ENCODE measurements at regions not wholly inside any gene's neighbourhood (a gene's known extent, or its start where the extent isn't known, plus 50 kb on each side); places are given as distances from the start of the nearest gene placed in this dataset.

DNA sequence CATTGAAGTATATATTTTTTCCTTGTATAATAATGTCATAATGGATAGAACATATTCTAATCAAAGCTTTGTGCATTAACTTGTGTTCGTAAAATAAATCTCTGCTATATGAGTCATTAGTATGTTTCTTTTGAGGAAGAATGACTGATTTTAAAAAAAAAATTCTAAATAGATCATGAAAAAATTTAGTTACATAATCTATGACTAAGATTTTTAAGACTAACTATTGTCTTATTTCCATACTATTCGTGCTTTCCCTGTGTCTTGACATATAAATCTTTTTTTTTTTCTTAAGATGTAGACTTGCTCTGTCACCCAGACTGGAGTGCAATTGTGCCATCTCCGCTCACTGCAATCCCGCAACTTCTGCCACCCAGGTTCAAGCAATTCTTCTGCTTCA is 226.1 kb downstream of the DSEL start:
- Histone ChIP-seq H3K4me1 (no peaks in the 10 kb centered on the region), H3K27ac (no peak overlapping the region), H3K4me3 (no peak overlapping the region), H3K27me3 (no peaks in the 10 kb centered on the region), H3K9me3 (replicated peaks) (no peaks in the 10 kb centered on the region), H3K36me3 (no peaks in the 10 kb centered on the region)
- DNase-seq = no peak

DNA sequence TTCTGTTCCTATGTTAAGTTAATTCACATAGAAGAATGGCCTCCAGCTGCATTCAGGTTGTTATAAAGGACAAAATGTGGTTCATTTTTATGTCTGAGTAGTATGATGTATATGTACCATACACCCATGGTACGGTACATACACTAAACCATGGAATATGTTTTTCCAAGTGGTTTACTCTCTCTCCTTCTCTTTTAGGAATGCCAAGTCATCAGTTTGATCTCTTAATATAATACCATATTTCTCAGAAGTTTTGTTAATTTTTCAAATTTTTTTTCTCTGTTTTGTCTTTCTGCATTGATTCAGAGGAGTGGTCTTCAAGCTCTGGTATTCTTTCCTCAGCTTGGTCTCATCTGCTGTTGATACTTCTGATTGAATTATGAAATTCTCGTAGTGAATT is 230.9 kb downstream of the DSEL start:
- no peak for DNase-seq
- no peak overlapping the region for H3K27ac ChIP-seq
- H3K9me3 ChIP-seq (replicated peaks) = no peaks in the 10 kb centered on the region
- H3K4me3 ChIP-seq = no peak overlapping the region
- no peaks in the 10 kb centered on the region for H3K4me1 ChIP-seq
- no peaks in the 10 kb centered on the region for H3K36me3 ChIP-seq
- H3K27me3 ChIP-seq = no peaks in the 10 kb centered on the region

DNA sequence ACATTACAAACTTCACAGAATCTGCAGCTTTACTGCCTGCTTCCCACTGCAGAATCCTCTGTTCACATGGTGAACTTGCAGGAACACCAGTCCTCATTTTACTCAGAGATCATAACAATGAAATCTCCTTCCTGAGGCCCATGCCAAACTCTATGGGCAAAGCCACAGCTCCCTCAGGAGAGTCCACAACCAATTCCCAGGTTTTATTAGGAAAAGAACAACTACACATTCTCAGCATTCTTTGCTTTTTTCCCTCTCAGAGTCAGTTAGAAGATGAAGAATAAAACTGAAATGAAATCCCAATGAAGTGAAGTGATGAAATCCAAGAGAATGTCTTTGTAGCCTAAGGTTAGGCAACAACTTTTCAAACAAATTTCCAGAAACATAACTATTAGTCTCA is 233.7 kb downstream of the DSEL start:
- DNase-seq = no peak
- H3K27ac ChIP-seq = no peak overlapping the region
- H3K4me3 ChIP-seq = no peak overlapping the region
- no peaks in the 10 kb centered on the region for H3K9me3 ChIP-seq (replicated peaks)
- H3K27me3 ChIP-seq = no peaks in the 10 kb centered on the region
- no peaks in the 10 kb centered on the region for H3K36me3 ChIP-seq
- H3K4me1 ChIP-seq = no peaks in the 10 kb centered on the region

DNA sequence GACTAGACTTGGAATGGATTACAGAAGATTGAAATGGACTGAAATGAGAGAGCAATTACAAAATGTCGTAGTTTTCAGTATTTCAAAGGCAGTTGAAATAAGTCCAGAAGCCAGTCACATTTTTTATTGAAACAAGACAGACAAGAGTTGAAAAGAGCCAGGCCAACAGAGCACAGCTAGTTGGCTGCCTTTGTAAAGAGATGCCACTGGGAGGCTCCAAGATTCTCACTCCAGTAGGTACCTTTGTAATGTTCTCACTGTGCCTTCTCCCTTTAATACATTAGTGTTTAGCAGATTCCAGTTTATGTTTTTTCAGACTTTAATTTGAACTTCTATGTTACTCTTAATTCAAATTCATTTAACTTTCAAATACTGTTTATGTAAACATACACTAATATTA is 234.8 kb downstream of the DSEL start:
- no peak for DNase-seq
- no peaks in the 10 kb centered on the region for H3K4me1 ChIP-seq
- no peak overlapping the region for H3K4me3 ChIP-seq
- no peaks in the 10 kb centered on the region for H3K36me3 ChIP-seq
- no peak overlapping the region for H3K27ac ChIP-seq
- H3K27me3 ChIP-seq = no peaks in the 10 kb centered on the region
- H3K9me3 ChIP-seq (replicated peaks) = no peaks in the 10 kb centered on the region

DNA sequence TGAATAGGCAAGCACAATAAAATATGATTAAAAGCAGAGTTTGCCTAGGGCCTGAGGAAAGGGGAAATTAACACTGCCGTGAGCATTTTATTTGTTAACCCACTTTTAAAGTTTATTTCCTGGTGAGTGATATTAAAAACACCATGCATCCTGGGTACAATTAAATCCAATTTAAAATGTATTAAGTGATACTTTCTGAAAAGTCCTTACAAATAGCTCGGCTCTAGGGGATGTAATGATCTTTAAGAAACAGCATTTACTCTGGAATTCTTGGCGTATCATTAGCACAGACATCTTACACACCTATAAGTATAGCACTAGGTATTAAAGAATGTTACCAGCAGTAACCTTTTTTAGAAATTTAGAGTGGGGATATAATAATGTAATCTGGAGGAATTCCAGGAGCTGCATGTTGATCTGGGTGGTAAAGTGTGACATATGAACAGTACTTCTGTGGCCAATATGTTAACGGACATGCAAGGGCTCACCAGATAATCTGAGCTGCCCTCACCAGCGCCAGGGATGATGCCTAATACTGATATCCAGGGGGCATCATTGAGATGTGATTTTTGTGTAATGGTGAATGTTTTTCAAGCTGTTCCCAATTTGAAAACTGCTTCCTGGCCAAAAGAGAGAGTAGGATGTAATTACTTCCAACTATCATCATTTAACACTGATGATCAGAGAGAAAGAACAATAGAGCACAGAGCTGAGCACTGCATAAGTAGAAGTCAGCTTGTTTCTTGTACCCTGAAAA is 235.9 kb downstream of the DSEL start:
- H3K27me3 ChIP-seq = no peaks in the 10 kb centered on the region
- no peak for DNase-seq
- no peak overlapping the region for H3K4me3 ChIP-seq
- no peak overlapping the region for H3K27ac ChIP-seq
- H3K4me1 ChIP-seq = no peaks in the 10 kb centered on the region
- no peaks in the 10 kb centered on the region for H3K9me3 ChIP-seq (replicated peaks)
- no peaks in the 10 kb centered on the region for H3K36me3 ChIP-seq

DNA sequence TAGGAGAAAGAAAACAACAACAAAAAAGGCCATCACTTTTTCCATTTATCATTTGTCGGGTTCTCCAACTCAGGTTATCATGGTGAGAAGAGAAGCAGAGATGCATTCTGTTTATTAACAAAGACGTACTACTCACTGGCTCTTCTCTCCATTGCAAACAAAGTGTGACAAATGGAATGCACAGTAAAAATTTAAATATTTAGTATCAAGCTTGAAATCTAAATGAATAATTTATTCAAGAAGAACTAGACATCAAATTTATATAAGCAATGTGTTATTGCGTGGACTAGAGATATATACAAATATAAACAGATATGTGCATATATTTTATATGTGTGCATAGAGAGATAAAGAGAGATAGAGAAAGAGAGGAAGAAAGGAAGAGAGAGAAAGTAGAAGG is 236.5 kb downstream of the DSEL start:
- Histone ChIP-seq H3K36me3 (no peaks in the 10 kb centered on the region), H3K9me3 (replicated peaks) (no peaks in the 10 kb centered on the region), H3K4me3 (no peak overlapping the region), H3K27ac (no peak overlapping the region), H3K27me3 (no peaks in the 10 kb centered on the region), H3K4me1 (no peaks in the 10 kb centered on the region)
- no peak for DNase-seq

DNA sequence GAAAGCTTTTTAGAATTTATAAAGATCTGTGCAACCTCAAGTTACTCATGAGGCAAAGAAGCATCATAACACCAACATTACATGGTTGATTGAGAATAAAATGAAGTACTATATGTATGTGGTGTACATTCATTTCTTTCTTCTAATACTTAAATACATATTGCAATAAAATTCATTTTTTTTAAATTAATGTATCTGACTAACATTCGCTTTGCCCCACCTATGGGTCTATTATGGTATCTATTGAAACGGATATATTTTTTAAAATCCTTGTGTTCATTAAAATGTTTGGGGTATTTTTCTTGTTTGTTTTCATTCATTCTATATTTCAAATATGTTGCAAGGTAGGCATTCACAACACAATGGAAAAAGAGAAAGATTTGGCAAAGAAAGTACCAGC is 237.5 kb downstream of the DSEL start:
- no peaks in the 10 kb centered on the region for H3K27me3 ChIP-seq
- no peaks in the 10 kb centered on the region for H3K4me1 ChIP-seq
- H3K4me3 ChIP-seq = no peak overlapping the region
- DNase-seq = no peak
- no peaks in the 10 kb centered on the region for H3K9me3 ChIP-seq (replicated peaks)
- no peaks in the 10 kb centered on the region for H3K36me3 ChIP-seq
- no peak overlapping the region for H3K27ac ChIP-seq

DNA sequence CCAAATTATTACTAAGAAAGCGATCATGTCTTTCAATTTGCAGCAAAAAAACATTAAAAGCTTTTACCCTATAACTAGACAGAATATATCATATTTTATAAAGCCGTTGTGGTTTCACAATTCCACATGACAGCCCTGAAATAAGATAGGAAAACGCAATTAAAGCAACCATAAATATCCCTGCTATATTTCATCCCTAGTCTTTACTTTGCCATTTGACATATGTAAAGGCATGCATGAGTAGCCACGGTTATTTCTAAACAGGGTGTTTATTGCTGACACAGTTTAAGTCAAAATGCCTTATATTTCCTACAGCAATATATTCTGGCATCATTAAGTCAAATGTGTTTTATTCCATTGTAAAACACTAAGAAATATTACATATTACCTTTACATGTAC is 239.9 kb downstream of the DSEL start:
- Histone ChIP-seq H3K9me3 (replicated peaks) (no peaks in the 10 kb centered on the region), H3K27me3 (no peaks in the 10 kb centered on the region), H3K4me1 (no peaks in the 10 kb centered on the region), H3K27ac (no peak overlapping the region), H3K4me3 (no peak overlapping the region), H3K36me3 (no peaks in the 10 kb centered on the region)
- DNase-seq = no peak

DNA sequence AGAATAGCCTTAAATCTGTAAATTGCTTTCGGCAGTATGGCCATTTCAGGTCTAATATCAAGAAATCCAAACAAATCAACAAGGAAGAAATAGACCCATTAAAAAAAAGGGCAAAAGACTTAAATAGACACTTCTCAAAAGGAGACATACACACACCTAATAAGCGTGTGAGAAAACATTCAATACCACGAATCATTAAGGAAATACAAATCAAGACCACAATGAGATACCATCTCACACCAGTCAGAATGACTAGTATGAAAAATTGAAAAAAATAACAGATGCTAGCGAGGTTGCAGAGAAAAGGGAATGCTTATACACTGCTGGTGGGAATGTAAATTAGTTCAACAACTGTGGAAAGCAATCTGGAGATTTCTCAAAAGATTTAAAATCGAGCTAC is 243.2 kb downstream of the DSEL start:
- no peak overlapping the region for H3K4me3 ChIP-seq
- DNase-seq = no peak
- H3K9me3 ChIP-seq (replicated peaks) = no peaks in the 10 kb centered on the region
- no peak overlapping the region for H3K27ac ChIP-seq
- no peaks in the 10 kb centered on the region for H3K27me3 ChIP-seq
- no peaks in the 10 kb centered on the region for H3K4me1 ChIP-seq
- H3K36me3 ChIP-seq = no peaks in the 10 kb centered on the region

DNA sequence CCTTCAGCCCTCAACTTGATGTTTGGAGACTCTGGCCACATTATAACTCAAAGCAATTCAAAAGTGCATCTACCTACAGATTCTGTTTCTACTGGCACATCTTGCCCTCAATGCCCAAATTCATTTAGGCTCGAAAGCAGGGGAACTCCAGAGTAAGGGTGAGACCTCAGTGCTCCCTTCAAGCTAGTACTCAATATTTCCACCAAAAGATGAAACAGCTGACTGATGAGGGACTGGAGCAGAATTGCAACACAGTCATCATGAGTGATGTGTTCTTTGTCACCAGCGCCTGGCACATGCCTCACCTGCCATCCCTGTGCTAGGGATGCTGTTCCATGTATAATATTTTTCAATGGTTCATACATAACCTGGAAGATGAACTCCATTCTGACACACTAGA is 247.3 kb downstream of the DSEL start:
- H3K36me3 ChIP-seq = no peaks in the 10 kb centered on the region
- DNase-seq = no peak
- peaks cover 10% of the 10 kb centered on the region for H3K4me1 ChIP-seq
- no peaks in the 10 kb centered on the region; the same call in 1 of the 2 replicates for H3K9me3 ChIP-seq (replicated peaks)
- H3K27ac ChIP-seq = no peak overlapping the region
- H3K4me3 ChIP-seq = no peak overlapping the region
- H3K27me3 ChIP-seq = no peaks in the 10 kb centered on the region

DNA sequence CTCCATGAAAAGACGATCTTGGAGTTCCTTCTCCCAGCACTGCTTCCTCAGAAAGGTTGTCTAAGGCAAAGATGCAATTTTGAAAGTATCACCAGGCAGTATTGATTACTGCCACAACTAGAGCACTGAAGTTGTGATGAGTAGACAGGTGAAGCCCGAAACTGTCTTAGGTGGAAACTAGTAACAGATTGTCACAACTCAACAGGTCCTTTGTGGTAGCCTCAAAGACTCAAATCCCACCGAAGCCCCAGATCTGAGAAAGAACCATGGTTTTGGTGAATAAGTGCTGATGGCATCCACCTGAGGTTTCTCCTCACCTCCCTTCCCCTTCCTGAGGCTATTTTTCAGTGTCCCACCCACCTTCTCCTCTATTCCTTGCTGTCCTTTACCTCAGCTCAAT is 248.0 kb downstream of the DSEL start:
- Histone ChIP-seq H3K36me3 (no peaks in the 10 kb centered on the region), H3K9me3 (replicated peaks) (no peaks in the 10 kb centered on the region; the same call in 1 of the 2 replicates), H3K27ac (no peak overlapping the region), H3K4me1 (peaks cover 10% of the 10 kb centered on the region), H3K4me3 (no peak overlapping the region), H3K27me3 (no peaks in the 10 kb centered on the region)
- DNase-seq = no peak

DNA sequence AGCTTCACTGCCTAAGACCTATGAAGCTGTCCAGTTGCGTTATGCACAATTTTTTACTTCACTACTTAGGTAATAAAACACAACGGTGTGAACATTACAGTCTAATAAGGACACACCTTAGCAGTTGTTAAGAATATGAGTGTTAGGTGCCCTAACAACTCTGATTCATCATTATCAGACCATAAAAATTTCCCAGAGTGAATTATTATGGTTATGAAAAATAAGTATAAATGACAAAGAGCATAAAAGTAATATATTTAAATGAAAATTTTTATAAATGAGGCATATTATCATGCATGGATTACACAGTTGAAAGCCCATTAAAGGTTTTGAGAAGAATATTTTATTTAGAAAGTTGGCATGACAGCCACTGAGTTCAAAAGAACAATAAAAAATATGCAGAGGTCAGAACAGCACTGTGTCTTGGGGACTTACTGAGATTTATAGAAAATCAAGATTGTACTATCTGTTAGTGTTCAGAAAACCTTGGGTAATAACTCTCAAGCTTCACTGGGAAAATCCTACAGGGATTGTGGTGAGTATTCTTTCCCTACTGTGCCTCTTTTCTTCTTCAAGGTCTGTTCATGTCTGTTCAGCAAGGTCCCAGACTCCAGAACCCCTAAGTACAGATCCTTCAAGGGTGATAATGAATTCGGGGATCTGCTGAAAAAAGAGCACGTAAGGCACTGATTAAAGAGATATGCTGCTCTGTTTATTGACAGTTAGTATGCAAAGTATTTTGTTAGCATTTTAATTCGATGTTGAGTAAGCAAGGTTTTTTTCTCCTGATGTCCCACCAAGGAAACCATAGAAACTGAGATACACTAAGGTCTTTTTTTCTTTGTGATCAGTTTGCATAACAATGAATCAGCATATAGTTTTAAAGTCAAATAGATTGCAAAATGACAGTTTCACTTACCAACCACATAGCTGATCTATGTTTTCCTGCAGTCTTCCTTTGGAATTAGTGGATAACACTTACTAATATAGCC is 250.0 kb downstream of the DSEL start:
- no peak for DNase-seq
- no peak overlapping the region for H3K4me3 ChIP-seq
- no peaks in the 10 kb centered on the region for H3K27me3 ChIP-seq
- peaks cover 10% of the 10 kb centered on the region for H3K4me1 ChIP-seq
- H3K36me3 ChIP-seq = no peaks in the 10 kb centered on the region
- no peaks in the 10 kb centered on the region; the same call in 1 of the 2 replicates for H3K9me3 ChIP-seq (replicated peaks)
- H3K27ac ChIP-seq = no peak overlapping the region

DNA sequence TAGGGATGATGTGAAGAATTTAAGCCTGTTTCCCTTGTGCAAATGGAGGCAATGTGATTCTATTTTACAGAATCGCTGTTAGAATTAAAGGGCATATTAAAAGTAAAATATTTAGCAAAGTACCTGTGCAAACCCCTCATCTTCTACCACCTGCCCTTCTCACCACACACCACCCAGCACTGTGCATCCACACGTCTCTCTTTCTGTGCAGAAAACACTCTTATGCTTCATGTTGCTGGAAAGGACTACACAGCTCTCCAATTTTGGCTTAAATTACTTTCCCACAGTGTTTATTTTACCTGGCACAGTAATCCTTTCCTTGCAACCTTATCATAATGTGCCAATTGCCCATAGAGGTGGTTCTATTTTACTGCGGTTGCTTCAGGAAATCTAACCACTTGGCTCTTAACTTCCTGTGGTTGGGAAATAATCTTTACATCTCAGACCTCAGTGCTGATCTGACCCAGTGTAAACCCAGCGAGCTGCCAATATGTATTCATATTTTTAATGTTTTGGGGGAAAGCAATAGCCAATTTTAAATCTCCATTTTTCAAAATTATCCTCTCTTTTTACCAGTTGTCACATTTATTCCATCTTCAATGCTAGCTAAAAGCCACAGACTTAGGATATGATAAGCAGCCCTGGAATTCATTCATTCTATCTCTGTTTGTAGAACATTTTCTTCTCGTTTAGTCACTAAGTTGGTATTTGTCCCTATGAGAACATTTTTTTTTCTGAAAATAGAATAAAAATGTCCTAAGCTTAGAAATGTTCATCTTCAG is 250.9 kb downstream of the DSEL start:
- peak; percentile 2 to 53 for DNase-seq

DNA sequence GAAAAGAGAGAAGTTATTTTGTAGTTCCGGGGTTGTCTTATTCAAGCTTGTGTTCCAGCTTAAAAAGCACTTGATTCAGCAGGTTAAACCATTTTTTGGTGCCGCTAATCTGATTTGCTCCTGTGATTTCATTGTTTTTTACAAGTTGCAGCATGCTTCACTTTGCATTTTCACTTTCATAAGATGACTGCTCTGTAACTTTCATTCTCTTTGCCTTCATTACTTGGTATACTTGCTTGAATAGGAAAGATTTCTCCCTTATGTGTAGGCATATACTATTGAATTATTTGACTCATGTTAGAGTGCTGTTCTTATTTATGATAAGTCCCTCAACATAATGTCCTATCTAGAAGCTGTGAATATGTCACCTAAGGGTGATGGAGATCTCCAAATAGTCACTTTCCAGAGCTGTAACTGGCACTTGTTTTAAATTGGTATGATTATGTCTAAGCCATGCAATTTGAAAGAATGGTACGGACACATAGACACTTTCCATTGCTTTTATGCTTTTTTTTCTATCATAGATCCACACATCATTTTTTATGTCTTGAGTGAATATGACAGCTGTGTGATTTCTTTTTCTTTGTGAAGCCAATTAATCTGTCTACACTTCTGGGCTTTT is 254.5 kb downstream of the DSEL start:
- H3K4me1 ChIP-seq = peaks cover 10% of the 10 kb centered on the region
- no peak overlapping the region for H3K4me3 ChIP-seq
- no peaks in the 10 kb centered on the region; the same call in 1 of the 2 replicates for H3K9me3 ChIP-seq (replicated peaks)
- H3K36me3 ChIP-seq = no peaks in the 10 kb centered on the region
- H3K27ac ChIP-seq = no peak overlapping the region
- no peak for DNase-seq
- H3K27me3 ChIP-seq = no peaks in the 10 kb centered on the region

More for the DNA sequence above, 250.9 kb downstream of the DSEL start:
- Histone ChIP-seq H3K9me3 (replicated peaks) (no peaks in the 10 kb centered on the region; the same call in 1 of the 2 replicates), H3K4me1 (peaks cover 10% of the 10 kb centered on the region), H3K4me3 (no peak overlapping the region), H3K27ac (no peak overlapping the region), H3K36me3 (no peaks in the 10 kb centered on the region), H3K27me3 (no peaks in the 10 kb centered on the region)
